ENCODE measurements at regions not wholly inside any gene's neighbourhood (a gene's known extent, or its start where the extent isn't known, plus 50 kb on each side); places are given as distances from the start of the nearest gene placed in this dataset.

- Histone ChIP-seq H3K4me3 (no peak overlapping the region), H3K27ac (no peak overlapping the region), H3K9me3 (no peaks in the 10 kb centered on the region), H3K4me1 (no peaks in the 10 kb centered on the region), H3K27me3 (no peaks in the 10 kb centered on the region), H3K36me3 (no peaks in the 10 kb centered on the region)
- intact Hi-C loops (cut with DNase I) = no loop called here
- no peak for TF ChIP-seq CTCF (IDR thresholded peaks at IDR 0.05)
- no peak for ATAC-seq
- no peak for DNase-seq
These were observed 229.5 kb upstream of the TYRP1 start for GRCh38 chr9:12463641-12464040.

- intact Hi-C loops (cut with DNase I) = no loop called here
- ATAC-seq = no peak
- Histone ChIP-seq H3K4me3 (no peak overlapping the region), H3K9me3 (no peaks in the 10 kb centered on the region), H3K4me1 (no peaks in the 10 kb centered on the region), H3K27ac (no peak overlapping the region), H3K27me3 (no peaks in the 10 kb centered on the region), H3K36me3 (no peaks in the 10 kb centered on the region)
- DNase-seq = no peak
- TF ChIP-seq CTCF (IDR thresholded peaks at IDR 0.05) = no peak
These were observed 228.8 kb upstream of the TYRP1 start for GRCh38 chr9:12464400-12464799.

- intact Hi-C loops (cut with DNase I) = no loop called here
- H3K27me3 ChIP-seq = no peaks in the 10 kb centered on the region
- TF ChIP-seq CTCF (IDR thresholded peaks at IDR 0.05) = peak in 1 of 2 donors; percentile 53
These were observed 228.2 kb upstream of the TYRP1 start for GRCh38 chr9:12464910-12465512.

GRCh38 chr9:12469084-12469483, 224.1 kb upstream of the TYRP1 start:
- no peak for TF ChIP-seq CTCF (IDR thresholded peaks at IDR 0.05)
- Histone ChIP-seq H3K27me3 (no peaks in the 10 kb centered on the region), H3K36me3 (no peaks in the 10 kb centered on the region), H3K4me3 (no peak overlapping the region), H3K27ac (no peak overlapping the region), H3K9me3 (no peaks in the 10 kb centered on the region), H3K4me1 (no peaks in the 10 kb centered on the region)
- no peak for DNase-seq
- ATAC-seq = peak; percentile 22
- intact Hi-C loops (cut with DNase I) = no loop called here

More at GRCh38 chr9:12464910-12465512, 228.2 kb upstream of the TYRP1 start:
- no peaks in the 10 kb centered on the region for H3K36me3 ChIP-seq
- peak in 2 of 4 donors; percentile 26 to 28 for DNase-seq
- no peak overlapping the region for H3K27ac ChIP-seq
- no peak overlapping the region for H3K4me3 ChIP-seq
- no peak for ATAC-seq
- H3K4me1 ChIP-seq = no peaks in the 10 kb centered on the region
- H3K9me3 ChIP-seq = no peaks in the 10 kb centered on the region

GRCh38 chr9:12494411-12494810, 198.8 kb upstream of the TYRP1 start:
- H3K4me3 ChIP-seq = no peak overlapping the region

More at GRCh38 chr9:12494411-12494810, 198.8 kb upstream of the TYRP1 start:
- no peak for TF ChIP-seq CTCF (IDR thresholded peaks at IDR 0.05)
- H3K27me3 ChIP-seq = no peaks in the 10 kb centered on the region
- no peaks in the 10 kb centered on the region for H3K36me3 ChIP-seq
- intact Hi-C loops (cut with DNase I) = no loop called here
- H3K9me3 ChIP-seq = no peaks in the 10 kb centered on the region
- no peaks in the 10 kb centered on the region for H3K4me1 ChIP-seq
- DNase-seq (no peak), ATAC-seq (no peak)
- H3K27ac ChIP-seq = no peak overlapping the region

All from left lung (tissue), 4 donors.